ENCODE measurements at regions not wholly inside any gene's neighbourhood (a gene's known extent, or its start where the extent isn't known, plus 50 kb on each side); places are given as distances from the start of the nearest gene placed in this dataset.

DNA sequence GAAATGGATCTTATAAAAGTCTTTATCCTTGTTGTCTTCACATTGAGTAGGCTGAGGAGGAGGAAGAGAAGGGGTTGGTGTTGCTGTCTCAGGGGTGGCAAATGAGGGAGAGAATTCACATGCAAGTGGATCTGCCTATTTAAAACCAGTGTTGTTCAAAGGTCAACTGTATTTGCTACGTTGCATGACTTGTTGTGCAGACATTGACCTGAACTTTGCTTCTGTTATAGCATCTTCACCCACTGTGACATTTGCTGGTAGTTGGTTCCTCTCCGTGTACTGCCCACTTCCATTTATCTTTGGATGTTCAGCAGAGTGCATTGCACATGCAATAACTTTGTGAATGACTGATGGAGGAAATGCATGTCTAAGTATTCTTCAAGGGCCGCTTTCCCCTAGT is 228.6 kb upstream of the DPP10 start:
- TF ChIP-seq, protein P1, sequence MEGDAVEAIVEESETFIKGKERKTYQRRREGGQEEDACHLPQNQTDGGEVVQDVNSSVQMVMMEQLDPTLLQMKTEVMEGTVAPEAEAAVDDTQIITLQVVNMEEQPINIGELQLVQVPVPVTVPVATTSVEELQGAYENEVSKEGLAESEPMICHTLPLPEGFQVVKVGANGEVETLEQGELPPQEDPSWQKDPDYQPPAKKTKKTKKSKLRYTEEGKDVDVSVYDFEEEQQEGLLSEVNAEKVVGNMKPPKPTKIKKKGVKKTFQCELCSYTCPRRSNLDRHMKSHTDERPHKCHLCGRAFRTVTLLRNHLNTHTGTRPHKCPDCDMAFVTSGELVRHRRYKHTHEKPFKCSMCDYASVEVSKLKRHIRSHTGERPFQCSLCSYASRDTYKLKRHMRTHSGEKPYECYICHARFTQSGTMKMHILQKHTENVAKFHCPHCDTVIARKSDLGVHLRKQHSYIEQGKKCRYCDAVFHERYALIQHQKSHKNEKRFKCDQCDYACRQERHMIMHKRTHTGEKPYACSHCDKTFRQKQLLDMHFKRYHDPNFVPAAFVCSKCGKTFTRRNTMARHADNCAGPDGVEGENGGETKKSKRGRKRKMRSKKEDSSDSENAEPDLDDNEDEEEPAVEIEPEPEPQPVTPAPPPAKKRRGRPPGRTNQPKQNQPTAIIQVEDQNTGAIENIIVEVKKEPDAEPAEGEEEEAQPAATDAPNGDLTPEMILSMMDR (IDR thresholded peaks at IDR 0.05; ENCODE audit: insufficient read depth, low read length) = no peak
- TF ChIP-seq POLR2AphosphoS5 (IDR thresholded peaks at IDR 0.05; ENCODE audit: low read depth) (no peak), GABPA (IDR thresholded peaks at IDR 0.05; ENCODE audit: low read depth) (no peak)
- TF ChIP-seq, protein P2, sequence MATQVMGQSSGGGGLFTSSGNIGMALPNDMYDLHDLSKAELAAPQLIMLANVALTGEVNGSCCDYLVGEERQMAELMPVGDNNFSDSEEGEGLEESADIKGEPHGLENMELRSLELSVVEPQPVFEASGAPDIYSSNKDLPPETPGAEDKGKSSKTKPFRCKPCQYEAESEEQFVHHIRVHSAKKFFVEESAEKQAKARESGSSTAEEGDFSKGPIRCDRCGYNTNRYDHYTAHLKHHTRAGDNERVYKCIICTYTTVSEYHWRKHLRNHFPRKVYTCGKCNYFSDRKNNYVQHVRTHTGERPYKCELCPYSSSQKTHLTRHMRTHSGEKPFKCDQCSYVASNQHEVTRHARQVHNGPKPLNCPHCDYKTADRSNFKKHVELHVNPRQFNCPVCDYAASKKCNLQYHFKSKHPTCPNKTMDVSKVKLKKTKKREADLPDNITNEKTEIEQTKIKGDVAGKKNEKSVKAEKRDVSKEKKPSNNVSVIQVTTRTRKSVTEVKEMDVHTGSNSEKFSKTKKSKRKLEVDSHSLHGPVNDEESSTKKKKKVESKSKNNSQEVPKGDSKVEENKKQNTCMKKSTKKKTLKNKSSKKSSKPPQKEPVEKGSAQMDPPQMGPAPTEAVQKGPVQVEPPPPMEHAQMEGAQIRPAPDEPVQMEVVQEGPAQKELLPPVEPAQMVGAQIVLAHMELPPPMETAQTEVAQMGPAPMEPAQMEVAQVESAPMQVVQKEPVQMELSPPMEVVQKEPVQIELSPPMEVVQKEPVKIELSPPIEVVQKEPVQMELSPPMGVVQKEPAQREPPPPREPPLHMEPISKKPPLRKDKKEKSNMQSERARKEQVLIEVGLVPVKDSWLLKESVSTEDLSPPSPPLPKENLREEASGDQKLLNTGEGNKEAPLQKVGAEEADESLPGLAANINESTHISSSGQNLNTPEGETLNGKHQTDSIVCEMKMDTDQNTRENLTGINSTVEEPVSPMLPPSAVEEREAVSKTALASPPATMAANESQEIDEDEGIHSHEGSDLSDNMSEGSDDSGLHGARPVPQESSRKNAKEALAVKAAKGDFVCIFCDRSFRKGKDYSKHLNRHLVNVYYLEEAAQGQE (IDR thresholded peaks at IDR 0.05; ENCODE audit: insufficient replicate concordance, low read depth) = no peak
